Activated T-cell treated with anti-CD3 and anti-CD28 coated beads for 48 hours (primary cell): ENCODE measurements at regions not wholly inside any gene's neighbourhood (a gene's known extent, or its start where the extent isn't known, plus 50 kb on each side); places are given as distances from the start of the nearest gene placed in this dataset.
"Not testable (repeated sequence)": the region's sequence is repeated elsewhere in the genome, so short reads cannot be mapped to it uniquely, and the experiment has no call there.

Experiments used
- DNase-seq: peaks from one replicate; pipeline ENCODE4 v3.0.0-alpha.2; 2020; ENCODE audit warnings: low read depth

- DNase-seq = no peak
These were observed 152.0 kb upstream of the IRS2 start for GRCh38 chr13:109938255-109938936.

- DNase-seq = not testable (repeated sequence)
These were observed 148.1 kb upstream of the IRS2 start for GRCh38 chr13:109934520-109934919.

GRCh38 chr13:109933476-109933875 lies 147.1 kb upstream of the IRS2 start:
- no peak for DNase-seq

GRCh38 chr13:109924376-109924775 lies 138.0 kb upstream of the IRS2 start:
- no peak for DNase-seq

- DNase-seq = no peak
These were observed 136.1 kb upstream of the IRS2 start for GRCh38 chr13:109922518-109922917.

GRCh38 chr13:109919715-109920375 lies 133.5 kb upstream of the IRS2 start:
- no peak for DNase-seq

GRCh38 chr13:109918179-109918711 lies 131.9 kb upstream of the IRS2 start:
- DNase-seq = no peak

- no peak for DNase-seq
These were observed 131.0 kb upstream of the IRS2 start for GRCh38 chr13:109917422-109917821.

GRCh38 chr13:109913936-109914510 lies 127.6 kb upstream of the IRS2 start:
- DNase-seq = no peak

GRCh38 chr13:109913186-109913585 lies 126.8 kb upstream of the IRS2 start:
- no peak for DNase-seq

GRCh38 chr13:109910194-109910593 lies 123.8 kb upstream of the IRS2 start:
- no peak for DNase-seq

- DNase-seq = no peak
These were observed 120.6 kb upstream of the IRS2 start for GRCh38 chr13:109906976-109907375.

GRCh38 chr13:109904218-109904617 lies 117.8 kb upstream of the IRS2 start:
- no peak for DNase-seq

- no peak for DNase-seq
These were observed 114.4 kb upstream of the IRS2 start for GRCh38 chr13:109900741-109901140.

- no peak for DNase-seq
These were observed 113.9 kb upstream of the IRS2 start for GRCh38 chr13:109900320-109900719.

- no peak for DNase-seq
These were observed 113.4 kb upstream of the IRS2 start for GRCh38 chr13:109899748-109900147.

GRCh38 chr13:109899316-109899715 lies 112.9 kb upstream of the IRS2 start:
- no peak for DNase-seq

- DNase-seq = no peak
These were observed 111.7 kb upstream of the IRS2 start for GRCh38 chr13:109897988-109898624.

- DNase-seq = no peak
These were observed 105.7 kb upstream of the IRS2 start for GRCh38 chr13:109892101-109892500.

GRCh38 chr13:109885235-109885634 lies 98.9 kb upstream of the IRS2 start:
- no peak for DNase-seq

- DNase-seq = no peak
These were observed 98.1 kb upstream of the IRS2 start for GRCh38 chr13:109884462-109884861.
